OCI-LY3 (cell line): ENCODE measurements at regions not wholly inside any gene's neighbourhood (a gene's known extent, or its start where the extent isn't known, plus 50 kb on each side); places are given as distances from the start of the nearest gene placed in this dataset.

Source experiments
- H2AFZ ChIP-seq: fragments of 200-600, 300-600 bp; shearing (Covaris generic); 2 replicates; pipeline ENCODE4 v1.6.0; 2014; ENCODE audit warnings: antibody characterized with exemption, low read depth, low read length
- H3K27ac ChIP-seq: fragments of 200-600, 300-600 bp; sonication (generic); 2 replicates; pipeline ENCODE4 v1.5.1; 2014; ENCODE audit warnings: mild to moderate bottlenecking, low read length, moderate library complexity, mixed read lengths
- H3K27me3 ChIP-seq: fragments of 200-600, 300-600 bp; sonication (generic); 2 replicates; pipeline ENCODE4 v1.6.1; 2014; ENCODE audit warnings: low read depth, low read length, mixed read lengths
- H3K36me3 ChIP-seq: fragments of 200-600, 300-600 bp; sonication (generic); replicated peaks from 2 replicates; pipeline ENCODE3; 2014; ENCODE audit warnings: low read depth, low read length, mixed read lengths
- H3K4me1 ChIP-seq: fragments of 300-600, 200-600 bp; sonication (generic); 2 replicates; pipeline ENCODE4 v1.6.1; 2014; ENCODE audit warnings: low read length, mixed read lengths
- H3K4me2 ChIP-seq: fragments of 200-600, 300-600 bp; sonication (generic); 2 replicates; pipeline ENCODE4 v1.6.1; 2014; ENCODE audit warnings: low read length, mixed read lengths
- H3K4me3 ChIP-seq: fragments of 300-600, 200-600 bp; sonication (generic); 2 replicates; pipeline ENCODE4 v1.5.1; 2014; ENCODE audit warnings: antibody characterized with exemption, mild to moderate bottlenecking, low read length, moderate library complexity
- H3K79me2 ChIP-seq: fragments of 300-600, 200-600 bp; shearing (Covaris generic); 2 replicates; pipeline ENCODE4 v1.6.1; 2014; ENCODE audit warnings: mild to moderate bottlenecking, low read length, mixed read lengths
- H3K9ac ChIP-seq: fragments of 300-600, 200-600 bp; shearing (Covaris generic); 2 replicates; pipeline ENCODE4 v1.6.0; 2014; ENCODE audit warnings: mild to moderate bottlenecking, low read length, moderate library complexity
- H3K9me3 ChIP-seq: fragments of 200-600, 300-600 bp; shearing (Covaris generic); 2 replicates; pipeline ENCODE4 v1.6.1; 2014; ENCODE audit warnings: low read length, mixed read lengths; ENCODE audit not compliant: insufficient read depth
- H4K20me1 ChIP-seq: fragments of 200-600, 300-600 bp; sonication (generic); 2 replicates; pipeline ENCODE4 v1.6.1; 2016; ENCODE audit warnings: low read length, mixed read lengths; ENCODE audit not compliant: insufficient read depth
- CTCF ChIP-seq: fragments of 200-600, 300-600 bp; sonication (generic); IDR thresholded peaks from 2 replicates; pipeline ENCODE4 v1.5.1; 2014; ENCODE audit warnings: antibody characterized with exemption, low read length, low read depth
- EZH2phosphoT487 ChIP-seq: fragments of 200-600 bp; shearing (Covaris generic); IDR thresholded peaks from 2 replicates; pipeline ENCODE4 v1.6.1; 2018; ENCODE audit warnings: antibody characterized with exemption, mixed run types, low read depth

- H3K9ac ChIP-seq = no peak overlapping the region
- TF ChIP-seq CTCF (no peak), EZH2phosphoT487 (no peak)
- H3K4me1 ChIP-seq = no peaks in the 10 kb centered on the region
- H3K4me3 ChIP-seq = no peak overlapping the region
- no peaks in the 10 kb centered on the region for H3K9me3 ChIP-seq
- no peak overlapping the region for H2AFZ ChIP-seq
- H3K79me2 ChIP-seq = no peaks in the 10 kb centered on the region
- H3K4me2 ChIP-seq = no peak overlapping the region
- peaks cover 3% of the 10 kb centered on the region; the same call in 1 of the 2 replicates for H3K27me3 ChIP-seq
- no peak overlapping the region for H3K27ac ChIP-seq
- H4K20me1 ChIP-seq = no peaks in the 10 kb centered on the region
- H3K36me3 ChIP-seq = no peaks in the 10 kb centered on the region
Measured at GRCh38 chr16:79712276-79712675, 111.7 kb upstream of the MAF start.

DNA sequence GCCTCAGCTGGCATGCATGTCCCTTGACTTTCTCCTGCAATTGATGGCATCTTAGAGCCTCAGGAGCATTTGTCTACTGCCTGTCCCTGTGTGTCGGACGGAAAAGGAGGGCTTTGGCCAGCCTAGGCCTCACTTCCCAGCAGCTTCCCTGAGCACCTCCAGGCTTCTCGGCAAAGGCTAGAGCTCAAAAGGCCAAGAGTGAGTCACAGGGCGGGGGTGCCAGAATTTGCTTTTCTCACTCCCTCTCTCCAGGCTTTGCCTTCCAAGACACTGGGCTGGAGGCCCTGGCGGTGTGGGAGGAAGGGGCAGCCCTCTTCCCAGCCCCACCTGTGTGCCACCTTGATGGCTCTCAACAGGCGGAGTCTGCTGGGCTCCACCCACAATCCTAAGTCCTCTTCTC lies 107.3 kb upstream of the MAF start:
- Histone ChIP-seq H3K79me2 (no peaks in the 10 kb centered on the region), H3K27ac (no peak overlapping the region), H3K36me3 (no peaks in the 10 kb centered on the region), H3K4me1 (no peaks in the 10 kb centered on the region), H4K20me1 (no peaks in the 10 kb centered on the region), H3K4me2 (no peak overlapping the region), H3K27me3 (no peaks in the 10 kb centered on the region), H3K9me3 (no peaks in the 10 kb centered on the region), H3K9ac (no peak overlapping the region), H3K4me3 (no peak overlapping the region), H2AFZ (no peak overlapping the region)
- TF ChIP-seq EZH2phosphoT487 (no peak), CTCF (no peak)

DNA sequence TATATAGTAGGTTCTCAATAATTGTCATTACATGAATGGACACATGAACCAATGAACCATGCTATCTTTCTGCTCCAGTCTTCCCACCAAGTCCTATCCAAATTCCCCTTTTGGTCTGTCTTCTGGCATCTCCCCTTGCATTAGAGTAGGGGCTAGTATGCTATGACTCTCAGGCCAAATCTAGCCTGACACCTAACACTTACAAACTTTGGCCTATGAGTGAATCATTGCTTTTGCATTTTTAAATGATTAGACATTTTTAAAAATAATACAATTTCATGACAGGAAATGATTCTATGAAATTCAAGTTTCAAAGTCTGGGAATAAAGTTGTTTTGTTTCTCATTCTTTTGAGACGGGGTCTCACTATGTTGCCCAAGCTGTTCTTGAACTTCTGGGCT lies 102.5 kb upstream of the MAF start:
- H3K4me3 ChIP-seq = no peak overlapping the region
- H3K27ac ChIP-seq = no peak overlapping the region
- no peaks in the 10 kb centered on the region for H4K20me1 ChIP-seq
- H3K9me3 ChIP-seq = no peaks in the 10 kb centered on the region
- H3K27me3 ChIP-seq = no peaks in the 10 kb centered on the region
- H3K36me3 ChIP-seq = no peaks in the 10 kb centered on the region
- H3K4me1 ChIP-seq = no peaks in the 10 kb centered on the region
- no peak overlapping the region for H3K9ac ChIP-seq
- no peak for TF ChIP-seq EZH2phosphoT487
- no peak for TF ChIP-seq CTCF
- no peaks in the 10 kb centered on the region for H3K79me2 ChIP-seq
- H2AFZ ChIP-seq = no peak overlapping the region
- no peak overlapping the region for H3K4me2 ChIP-seq

DNA sequence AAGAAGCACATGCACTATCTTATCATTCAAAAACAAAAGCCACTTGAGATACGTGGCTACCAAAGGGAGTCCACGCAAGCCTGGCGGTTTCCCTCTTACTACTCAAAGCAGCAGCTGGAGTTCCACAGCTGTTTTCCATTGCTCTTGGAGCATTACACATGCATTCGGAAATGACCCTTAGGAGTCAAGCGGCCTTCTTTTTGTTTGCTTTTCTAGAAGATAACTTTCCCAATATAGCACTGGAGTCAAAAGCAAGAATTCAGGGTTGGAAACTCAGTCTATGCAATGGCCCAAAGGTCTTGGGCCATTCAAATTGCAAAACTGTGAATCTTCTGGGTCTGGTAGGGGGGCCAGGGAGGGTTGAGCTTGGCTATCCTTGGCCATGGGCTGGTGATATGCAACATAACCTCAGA lies 97.8 kb upstream of the MAF start:
- TF ChIP-seq EZH2phosphoT487 = no peak
- no peak for TF ChIP-seq CTCF
- no peak overlapping the region for H3K4me2 ChIP-seq

More for the DNA sequence above, 97.8 kb upstream of the MAF start:
- no peak overlapping the region for H3K4me3 ChIP-seq
- no peaks in the 10 kb centered on the region for H4K20me1 ChIP-seq
- no peak overlapping the region for H2AFZ ChIP-seq
- no peak overlapping the region for H3K27ac ChIP-seq
- no peak overlapping the region for H3K9ac ChIP-seq
- no peaks in the 10 kb centered on the region for H3K36me3 ChIP-seq
- no peaks in the 10 kb centered on the region for H3K79me2 ChIP-seq
- H3K9me3 ChIP-seq = peaks cover 2% of the 10 kb centered on the region; the same call in 1 of the 2 replicates
- no peaks in the 10 kb centered on the region for H3K4me1 ChIP-seq
- H3K27me3 ChIP-seq = no peaks in the 10 kb centered on the region
